ENCODE measurements at regions not wholly inside any gene's neighbourhood (a gene's known extent, or its start where the extent isn't known, plus 50 kb on each side); places are given as distances from the start of the nearest gene placed in this dataset.

GRCh38 chr4:17174751-17175150, 276.3 kb upstream of the LDB2 start:
- no peak for DNase-seq (ENCODE audit: low read depth in 2 of 2)

- no peak for DNase-seq (ENCODE audit: low read depth in 2 of 2)
Measured at GRCh38 chr4:17173300-17173699, 274.9 kb upstream of the LDB2 start.

- DNase-seq (ENCODE audit: low read depth in 2 of 2): no peak
Measured at GRCh38 chr4:17170131-17170530, 271.7 kb upstream of the LDB2 start.

- no peak for DNase-seq (ENCODE audit: low read depth in 2 of 2)
Measured at GRCh38 chr4:17169699-17170098, 271.3 kb upstream of the LDB2 start.

- DNase-seq (ENCODE audit: low read depth in 2 of 2): no peak
Measured at GRCh38 chr4:17168571-17168970, 270.1 kb upstream of the LDB2 start.

GRCh38 chr4:17166954-17167353, 268.5 kb upstream of the LDB2 start:
- DNase-seq (ENCODE audit: low read depth in 2 of 2): no peak

GRCh38 chr4:17165286-17165685, 266.8 kb upstream of the LDB2 start:
- no peak for DNase-seq (ENCODE audit: low read depth in 2 of 2)

GRCh38 chr4:17164666-17165065, 266.2 kb upstream of the LDB2 start:
- DNase-seq (ENCODE audit: low read depth in 2 of 2): no peak

- no peak for DNase-seq (ENCODE audit: low read depth in 2 of 2)
Measured at GRCh38 chr4:17163156-17163771, 264.8 kb upstream of the LDB2 start.

- no peak for DNase-seq (ENCODE audit: low read depth in 2 of 2)
Measured at GRCh38 chr4:17157304-17157703, 258.9 kb upstream of the LDB2 start.

GRCh38 chr4:17155486-17155885, 257.0 kb upstream of the LDB2 start:
- DNase-seq (ENCODE audit: low read depth in 2 of 2): no peak

- no peak for DNase-seq (ENCODE audit: low read depth in 2 of 2)
Measured at GRCh38 chr4:17153572-17153971, 255.1 kb upstream of the LDB2 start.

GRCh38 chr4:17152941-17153540, 254.6 kb upstream of the LDB2 start:
- DNase-seq (ENCODE audit: low read depth in 2 of 2): no peak

- DNase-seq (ENCODE audit: low read depth in 2 of 2): no peak
Measured at GRCh38 chr4:17142232-17142711, 243.8 kb upstream of the LDB2 start.

- no peak for DNase-seq (ENCODE audit: low read depth in 2 of 2)
Measured at GRCh38 chr4:17138847-17139246, 240.4 kb upstream of the LDB2 start.

GRCh38 chr4:17134565-17134964, 236.1 kb upstream of the LDB2 start:
- no peak for DNase-seq (ENCODE audit: low read depth in 2 of 2)

GRCh38 chr4:17134100-17134499, 235.7 kb upstream of the LDB2 start:
- no peak for DNase-seq (ENCODE audit: low read depth in 2 of 2)

GRCh38 chr4:17132226-17132625, 233.8 kb upstream of the LDB2 start:
- no peak for DNase-seq (ENCODE audit: low read depth in 2 of 2)

GRCh38 chr4:17128268-17128667, 229.8 kb upstream of the LDB2 start:
- no peak for DNase-seq (ENCODE audit: low read depth in 2 of 2)

- DNase-seq (ENCODE audit: low read depth in 2 of 2): no peak
Measured at GRCh38 chr4:17126321-17126966, 228.0 kb upstream of the LDB2 start.

- no peak for DNase-seq (ENCODE audit: low read depth in 2 of 2)
Measured at GRCh38 chr4:17124767-17125166, 226.3 kb upstream of the LDB2 start.

GRCh38 chr4:17120761-17121160, 222.3 kb upstream of the LDB2 start:
- DNase-seq (ENCODE audit: low read depth in 2 of 2): no peak

- DNase-seq (ENCODE audit: low read depth in 2 of 2): no peak
Measured at GRCh38 chr4:17117746-17118145, 219.3 kb upstream of the LDB2 start.

All from stimulated activated CD4-positive, alpha-beta T cell treated with anti-CD3 and anti-CD28 coated beads, Interleukin-4, amount 100 ng/mL, for 48 hours (primary cell).